PC-3 (cell line): ENCODE measurements at regions not wholly inside any gene's neighbourhood (a gene's known extent, or its start where the extent isn't known, plus 50 kb on each side); places are given as distances from the start of the nearest gene placed in this dataset.

Experiments
- ATAC-seq: fragments of 200-7000 bp; cut with Tn5 transposase; 2 replicates; pipeline ENCODE4 v1.9.1; 2020; ENCODE audit warnings: mild to moderate bottlenecking, moderate library complexity
- BruUV-seq: library from RNA; stranded (reverse); fragments of 400-500 nt; replicated peaks from 2 replicates; lab custom pipeline; 2021; lab: Mats Ljungman, UMichigan
- CTCF ChIA-PET: fragments of 300-600 bp; sonication (Branson Sonifier 250); formaldehyde crosslinking; loops from one replicate; lab custom pipeline; 2022; ENCODE audit warnings: antibody characterized with exemption; lab: Charles Lee
- POLR2A ChIA-PET: fragments of 300-600 bp; sonication (Branson Sonifier 250); formaldehyde crosslinking; loops from one replicate; lab custom pipeline; 2022; ENCODE audit warnings: antibody characterized with exemption; ENCODE audit not compliant: unreplicated experiment; lab: Charles Lee
- DNase-seq: peaks from one replicate; pipeline ENCODE4 v3.0.0-alpha.2; 2015
- H2AFZ ChIP-seq: fragments of 300-600 bp; sonication (generic); 2 replicates; pipeline ENCODE4 v1.6.0; 2016; ENCODE audit warnings: antibody characterized with exemption, low read length
- H3F3A ChIP-seq: fragments of 300-600 bp; sonication (generic); one replicate; pipeline ENCODE4 v1.6.0; 2017; ENCODE audit warnings: antibody characterized with exemption, low read length, control low read depth, mild to moderate bottlenecking; ENCODE audit not compliant: unreplicated experiment
- H3K27ac ChIP-seq: fragments of 300-600 bp; sonication (generic); 2 replicates; pipeline ENCODE4 v1.5.1; 2016; ENCODE audit warnings: mild to moderate bottlenecking, low read length
- H3K27me3 ChIP-seq: fragments of 300-600 bp; sonication (generic); 2 replicates; pipeline ENCODE4 v1.6.1; 2016; ENCODE audit warnings: low read length, mixed read lengths
- H3K36me3 ChIP-seq: fragments of 300-600 bp; sonication (generic); 2 replicates; pipeline ENCODE4 v1.6.1; 2016; ENCODE audit warnings: low read depth, mixed run types, low read length, mixed read lengths
- H3K4me1 ChIP-seq: fragments of 300-600 bp; sonication (generic); 2 replicates; pipeline ENCODE4 v1.5.1; 2016; ENCODE audit warnings: low read length; ENCODE audit not compliant: insufficient read depth
- H3K4me2 ChIP-seq: fragments of 300-600 bp; sonication (generic); 2 replicates; pipeline ENCODE4 v1.6.0; 2016; ENCODE audit warnings: low read length
- H3K4me3 ChIP-seq: fragments of 300-600 bp; sonication (generic); 2 replicates; pipeline ENCODE4 v1.5.1; 2016; ENCODE audit warnings: mild to moderate bottlenecking, low read length, mixed read lengths
- H3K79me2 ChIP-seq: fragments of 300-600 bp; sonication (generic); 2 replicates; pipeline ENCODE4 v1.6.1; 2017; ENCODE audit warnings: low read length, mixed read lengths
- H3K9ac ChIP-seq: fragments of 300-600 bp; sonication (generic); 2 replicates; pipeline ENCODE4 v1.6.0; 2016; ENCODE audit warnings: mild to moderate bottlenecking, low read length
- H3K9me2 ChIP-seq: fragments of 300-600 bp; sonication (generic); replicated peaks from 2 replicates; pipeline ENCODE4 v1.6.1; 2016; ENCODE audit warnings: mixed run types, low read length, mixed read lengths
- H3K9me3 ChIP-seq: fragments of 300-600 bp; sonication (generic); 2 replicates; pipeline ENCODE4 v1.6.1; 2016; ENCODE audit warnings: low read length, mixed read lengths
- H4K20me1 ChIP-seq: fragments of 300-600 bp; sonication (generic); 2 replicates; pipeline ENCODE4 v1.6.1; 2016; ENCODE audit warnings: low read length, mixed read lengths
- EZH2 ChIP-seq: fragments of 300-600 bp; sonication (generic); IDR thresholded peaks from one replicate; pipeline ENCODE4 v1.6.1; 2017; ENCODE audit warnings: antibody characterized with exemption, mild to moderate bottlenecking, low read length; ENCODE audit not compliant: unreplicated experiment
- EZH2phosphoT487 ChIP-seq: fragments of 300-600 bp; sonication (generic); IDR thresholded peaks from 2 replicates; pipeline ENCODE4 v1.6.1; 2018; ENCODE audit warnings: mild to moderate bottlenecking, antibody characterized with exemption, low read length, borderline replicate concordance
- intact Hi-C: fragments of 100-400 bp; cut with micrococcal nuclease; formaldehyde crosslinking; loops from 2 replicates; pipeline ENCODE4 v1.9.0; 2023
- TF ChIP-seq, protein P1 (sequence below): fragments of 300-600 bp; sonication (generic); conservative IDR thresholded peaks from 2 replicates; pipeline ENCODE4 v1.5.1; 2017; ENCODE audit warnings: antibody characterized with exemption, low read depth, mild to moderate bottlenecking, low read length

GRCh38 chr2:40814616-40815015 lies 362.7 kb upstream of the SLC8A1 start:
- TF ChIP-seq, protein P1, sequence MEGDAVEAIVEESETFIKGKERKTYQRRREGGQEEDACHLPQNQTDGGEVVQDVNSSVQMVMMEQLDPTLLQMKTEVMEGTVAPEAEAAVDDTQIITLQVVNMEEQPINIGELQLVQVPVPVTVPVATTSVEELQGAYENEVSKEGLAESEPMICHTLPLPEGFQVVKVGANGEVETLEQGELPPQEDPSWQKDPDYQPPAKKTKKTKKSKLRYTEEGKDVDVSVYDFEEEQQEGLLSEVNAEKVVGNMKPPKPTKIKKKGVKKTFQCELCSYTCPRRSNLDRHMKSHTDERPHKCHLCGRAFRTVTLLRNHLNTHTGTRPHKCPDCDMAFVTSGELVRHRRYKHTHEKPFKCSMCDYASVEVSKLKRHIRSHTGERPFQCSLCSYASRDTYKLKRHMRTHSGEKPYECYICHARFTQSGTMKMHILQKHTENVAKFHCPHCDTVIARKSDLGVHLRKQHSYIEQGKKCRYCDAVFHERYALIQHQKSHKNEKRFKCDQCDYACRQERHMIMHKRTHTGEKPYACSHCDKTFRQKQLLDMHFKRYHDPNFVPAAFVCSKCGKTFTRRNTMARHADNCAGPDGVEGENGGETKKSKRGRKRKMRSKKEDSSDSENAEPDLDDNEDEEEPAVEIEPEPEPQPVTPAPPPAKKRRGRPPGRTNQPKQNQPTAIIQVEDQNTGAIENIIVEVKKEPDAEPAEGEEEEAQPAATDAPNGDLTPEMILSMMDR = no peak
- TF ChIP-seq EZH2phosphoT487 (no peak), EZH2 (no peak)
- intact Hi-C loops = no loop called here
- ChIA-PET POLR2A (no interaction called here), CTCF (interaction anchor here (0.6 to 0.7 kb wide), 2 partner anchors 60 to 543 kb away, joined by 3 to 4 read pairs; no protein-coding TSS in a partner anchor)
- Histone ChIP-seq H2AFZ (no peak overlapping the region), H3K4me1 (peaks cover 7% of the 10 kb centered on the region), H3K9ac (no peak overlapping the region), H3K27me3 (no peaks in the 10 kb centered on the region), H3K4me2 (no peak overlapping the region), H3K4me3 (no peak overlapping the region), H3K9me2 (no peaks in the 10 kb centered on the region), H3K36me3 (no peaks in the 10 kb centered on the region), H3K27ac (no peak overlapping the region), H3F3A (no peaks in the 10 kb centered on the region), H3K79me2 (no peaks in the 10 kb centered on the region), H3K9me3 (no peaks in the 10 kb centered on the region), H4K20me1 (no peaks in the 10 kb centered on the region)
- no TSS peak for BruUV-seq
- DNase-seq = peak; percentile 15
- ATAC-seq = no peak

- no peaks in the 10 kb centered on the region for H3K9me2 ChIP-seq
- no peaks in the 10 kb centered on the region for H3K79me2 ChIP-seq
- ChIA-PET POLR2A (no interaction called here), CTCF (no interaction called here)
- no peak overlapping the region for H3K9ac ChIP-seq
- H3K4me1 ChIP-seq = peaks cover 7% of the 10 kb centered on the region
- TF ChIP-seq, protein P1 = peak; percentile 33
- TF ChIP-seq EZH2 (no peak), EZH2phosphoT487 (no peak)
- H3K27ac ChIP-seq = no peak overlapping the region
- H3K36me3 ChIP-seq = no peaks in the 10 kb centered on the region
- no peak overlapping the region; the same call in 1 of the 2 replicates for H3K4me3 ChIP-seq
- ATAC-seq = peak; percentile 71; the same call in 1 of the 2 replicates
- H3K4me2 ChIP-seq = peak overlapping the region; percentile 49
- peak; percentile 18 for DNase-seq
- intact Hi-C loops = no loop called here
- H4K20me1 ChIP-seq = no peaks in the 10 kb centered on the region
- H3K9me3 ChIP-seq = no peaks in the 10 kb centered on the region
- no TSS peak for BruUV-seq
- H2AFZ ChIP-seq = peak overlapping the region; percentile 41
- no peaks in the 10 kb centered on the region for H3K27me3 ChIP-seq
- H3F3A ChIP-seq = no peaks in the 10 kb centered on the region
These were observed 368.4 kb upstream of the SLC8A1 start for GRCh38 chr2:40820319-40820718.

GRCh38 chr2:40823478-40823877 lies 371.6 kb upstream of the SLC8A1 start:
- ATAC-seq = no peak
- intact Hi-C loops = no loop called here
- Histone ChIP-seq H2AFZ (no peak overlapping the region), H4K20me1 (no peaks in the 10 kb centered on the region), H3K4me3 (no peak overlapping the region), H3K9ac (no peak overlapping the region), H3K79me2 (no peaks in the 10 kb centered on the region), H3F3A (no peaks in the 10 kb centered on the region), H3K9me2 (no peaks in the 10 kb centered on the region), H3K9me3 (no peaks in the 10 kb centered on the region), H3K4me1 (no peaks in the 10 kb centered on the region), H3K27ac (no peak overlapping the region), H3K4me2 (no peak overlapping the region), H3K36me3 (no peaks in the 10 kb centered on the region), H3K27me3 (no peaks in the 10 kb centered on the region)
- ChIA-PET CTCF (no interaction called here), POLR2A (no interaction called here)
- BruUV-seq = no TSS peak
- TF ChIP-seq, protein P1 = no peak
- TF ChIP-seq EZH2 (no peak), EZH2phosphoT487 (no peak)
- DNase-seq = no peak
